Activated T-helper 1 cell treated with anti-CD3 and anti-CD28 coated beads, Interleukin-12 subunit alpha, Interleukin-12 subunit beta, Interleukin-2, Interleukin-4 antibody, amounts not matched to agents 30 ng/mL and 10 ng/mL and 1 ng/mL, durations not matched to agents 14 hours and 24 hours and 36 hours (primary cell): ENCODE measurements at regions not wholly inside any gene's neighbourhood (a gene's known extent, or its start where the extent isn't known, plus 50 kb on each side); places are given as distances from the start of the nearest gene placed in this dataset.

Experiments
- DNase-seq: peaks from one replicate; pipeline ENCODE4 v3.0.0; 2021; ENCODE audit warnings: low spot score
- H3K27ac Mint-ChIP-seq: one replicate; pipeline ENCODE4 v1.8.0; 2021; ENCODE audit warnings: mild to moderate bottlenecking, mixed read lengths
- H3K27me3 Mint-ChIP-seq: one replicate; pipeline ENCODE4 v1.8.0; 2022; ENCODE audit warnings: mild to moderate bottlenecking, moderate library complexity, mixed read lengths; ENCODE audit not compliant: insufficient read depth
- H3K36me3 Mint-ChIP-seq: one replicate; pipeline ENCODE4 v1.8.0; 2021; ENCODE audit warnings: low read depth, mixed read lengths
- H3K4me1 Mint-ChIP-seq: one replicate; pipeline ENCODE4 v1.8.0; 2021; ENCODE audit warnings: low read depth, mixed read lengths
- H3K4me3 Mint-ChIP-seq: one replicate; pipeline ENCODE4 v1.8.0; 2021; ENCODE audit warnings: mild to moderate bottlenecking, moderate library complexity, mixed read lengths
- H3K9me3 Mint-ChIP-seq: one replicate; pipeline ENCODE4 v1.8.0; 2021; ENCODE audit warnings: mixed read lengths
- intact Hi-C: fragments of 100-400 bp; cut with micrococcal nuclease; formaldehyde crosslinking; loops from one replicate; pipeline ENCODE4 v1.15.1; 2024

DNA sequence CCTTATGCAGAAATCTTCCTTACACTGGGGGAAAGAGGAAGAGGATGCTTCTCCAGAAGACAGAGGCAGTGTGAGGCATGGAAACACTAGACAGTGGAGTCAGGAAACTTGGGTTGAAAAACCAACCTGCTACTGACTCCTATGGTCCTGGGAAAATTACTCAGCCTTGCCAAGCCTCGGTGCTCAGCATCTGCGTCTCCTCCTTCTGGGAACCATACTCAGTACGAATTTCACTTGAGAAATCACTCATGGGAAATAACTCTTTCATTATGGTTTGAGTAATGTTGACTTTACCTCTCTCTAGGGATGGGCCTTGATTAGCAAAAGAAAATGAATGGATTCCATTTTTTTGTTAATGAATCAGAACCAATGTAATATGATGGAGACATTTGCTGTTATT is 96.5 kb downstream of the KCNE4 start:
- no peaks in the 10 kb centered on the region for H3K4me1 Mint-ChIP-seq
- H3K27me3 Mint-ChIP-seq: no peaks in the 10 kb centered on the region
- no peak for DNase-seq
- intact Hi-C loops: no loop called here
- H3K36me3 Mint-ChIP-seq: no peaks in the 10 kb centered on the region
- no peaks in the 10 kb centered on the region for H3K9me3 Mint-ChIP-seq
- H3K4me3 Mint-ChIP-seq: no peak overlapping the region
- no peak overlapping the region for H3K27ac Mint-ChIP-seq

DNA sequence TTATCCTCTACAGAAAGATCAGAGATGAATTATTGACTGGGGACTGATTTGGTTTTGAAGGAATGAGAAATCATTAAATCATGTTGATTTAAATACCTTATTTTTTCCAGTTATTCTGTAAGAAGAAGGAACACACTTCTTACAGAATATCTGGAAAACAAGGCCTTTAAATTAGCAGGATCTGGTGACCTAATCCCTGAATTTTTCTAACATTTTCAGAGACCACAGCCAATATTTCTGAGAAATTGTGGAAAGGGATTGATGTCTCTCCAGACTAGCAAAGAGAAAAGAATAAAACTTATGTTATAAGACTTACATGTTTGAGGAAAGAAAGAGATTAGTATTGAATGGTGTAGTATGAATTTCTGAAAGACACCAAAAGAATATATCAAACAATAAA is 104.0 kb downstream of the KCNE4 start:
- Mint-ChIP-seq H3K27me3 (no peaks in the 10 kb centered on the region), H3K36me3 (no peaks in the 10 kb centered on the region)

DNA sequence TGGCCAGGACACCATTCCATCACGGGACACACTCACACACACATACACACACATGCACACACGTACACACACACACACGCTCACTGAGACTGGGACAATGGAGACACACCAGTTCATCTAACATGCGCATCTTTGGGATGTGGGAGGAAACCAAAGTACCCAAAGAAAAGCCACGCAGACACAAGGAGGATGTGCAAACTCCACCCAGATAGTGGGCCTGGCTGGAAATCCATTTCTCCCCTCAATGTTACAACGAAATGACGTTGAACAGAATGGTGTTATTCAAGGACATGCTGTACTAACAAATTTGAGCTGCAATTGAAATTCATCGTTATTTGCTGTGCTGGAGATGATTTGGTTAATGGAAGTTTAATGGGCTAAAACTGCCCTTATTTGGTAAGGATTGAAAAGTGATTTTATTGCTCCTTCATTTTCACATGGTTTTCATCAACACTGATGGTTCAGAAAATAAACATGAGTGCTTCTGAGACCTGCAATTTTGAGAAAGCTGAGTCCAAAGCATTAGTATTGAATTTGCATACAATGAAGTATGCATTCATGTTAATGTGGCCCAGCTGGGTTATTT is 110.0 kb downstream of the KCNE4 start:
- Mint-ChIP-seq H3K27ac (no peak overlapping the region), H3K36me3 (no peaks in the 10 kb centered on the region), H3K4me1 (no peaks in the 10 kb centered on the region), H3K4me3 (no peak overlapping the region), H3K27me3 (no peaks in the 10 kb centered on the region), H3K9me3 (no peaks in the 10 kb centered on the region)
- intact Hi-C loops: no loop called here
- no peak for DNase-seq

More for the DNA sequence above, 104.0 kb downstream of the KCNE4 start:
- Mint-ChIP-seq H3K4me3 (no peak overlapping the region), H3K4me1 (no peaks in the 10 kb centered on the region), H3K9me3 (no peaks in the 10 kb centered on the region), H3K27ac (no peak overlapping the region)
- no peak for DNase-seq
- intact Hi-C loops: no loop called here

DNA sequence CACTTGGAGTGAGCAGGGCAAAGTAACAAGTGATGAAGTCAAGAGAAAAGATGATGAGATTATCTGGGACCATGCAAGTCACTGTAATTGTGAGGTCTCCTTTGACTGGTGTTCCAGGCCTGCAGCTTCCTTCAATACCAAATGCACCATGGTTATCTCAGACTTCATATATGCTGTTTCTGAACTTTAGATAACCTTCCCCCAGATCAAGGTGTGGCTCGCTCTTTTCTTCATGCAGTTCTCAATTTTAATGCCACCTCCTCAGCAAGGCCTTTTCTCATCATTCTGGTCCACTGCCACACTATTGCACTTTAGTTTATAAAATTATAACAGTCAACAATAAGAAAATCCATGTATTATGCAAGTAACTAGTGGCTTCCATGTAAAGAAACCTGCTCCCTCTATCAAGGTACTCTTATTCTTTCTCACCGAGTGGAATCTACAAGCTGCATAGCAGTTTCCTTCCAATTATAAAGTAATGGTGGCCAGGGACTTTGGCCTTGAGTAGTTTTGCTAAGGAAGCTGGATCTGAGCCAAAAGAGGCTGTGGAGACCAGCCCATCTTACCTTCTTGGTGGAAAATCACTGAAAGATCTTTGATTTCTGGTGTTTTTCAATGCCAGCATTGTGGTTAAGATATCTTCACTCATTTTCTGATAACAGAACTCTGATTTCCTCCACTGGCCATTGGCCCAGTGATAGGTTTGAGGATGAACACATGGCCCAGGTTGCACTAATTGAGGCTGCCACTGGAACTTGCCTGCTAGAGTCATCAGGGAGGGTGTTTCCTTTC is 113.6 kb downstream of the KCNE4 start:
- Mint-ChIP-seq H3K9me3 (no peaks in the 10 kb centered on the region), H3K4me3 (no peak overlapping the region), H3K27ac (no peak overlapping the region), H3K27me3 (no peaks in the 10 kb centered on the region), H3K4me1 (no peaks in the 10 kb centered on the region), H3K36me3 (no peaks in the 10 kb centered on the region)
- intact Hi-C loops: no loop called here
- no peak for DNase-seq

DNA sequence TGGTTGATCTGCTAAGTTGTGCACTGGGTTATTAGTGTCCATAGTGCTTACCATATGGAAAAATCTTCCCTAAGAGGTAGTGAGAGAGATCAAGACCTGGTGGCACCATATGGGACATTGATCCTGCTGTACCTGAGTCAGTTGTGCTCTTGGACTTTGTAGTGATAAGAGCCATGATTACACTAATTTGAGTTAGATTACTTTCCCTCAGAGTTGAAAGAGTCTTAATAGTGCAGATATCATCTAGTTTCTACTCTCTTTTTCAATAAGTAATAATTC is 114.2 kb downstream of the KCNE4 start:
- no peak for DNase-seq
- H3K36me3 Mint-ChIP-seq: no peaks in the 10 kb centered on the region
- H3K9me3 Mint-ChIP-seq: no peaks in the 10 kb centered on the region

DNA sequence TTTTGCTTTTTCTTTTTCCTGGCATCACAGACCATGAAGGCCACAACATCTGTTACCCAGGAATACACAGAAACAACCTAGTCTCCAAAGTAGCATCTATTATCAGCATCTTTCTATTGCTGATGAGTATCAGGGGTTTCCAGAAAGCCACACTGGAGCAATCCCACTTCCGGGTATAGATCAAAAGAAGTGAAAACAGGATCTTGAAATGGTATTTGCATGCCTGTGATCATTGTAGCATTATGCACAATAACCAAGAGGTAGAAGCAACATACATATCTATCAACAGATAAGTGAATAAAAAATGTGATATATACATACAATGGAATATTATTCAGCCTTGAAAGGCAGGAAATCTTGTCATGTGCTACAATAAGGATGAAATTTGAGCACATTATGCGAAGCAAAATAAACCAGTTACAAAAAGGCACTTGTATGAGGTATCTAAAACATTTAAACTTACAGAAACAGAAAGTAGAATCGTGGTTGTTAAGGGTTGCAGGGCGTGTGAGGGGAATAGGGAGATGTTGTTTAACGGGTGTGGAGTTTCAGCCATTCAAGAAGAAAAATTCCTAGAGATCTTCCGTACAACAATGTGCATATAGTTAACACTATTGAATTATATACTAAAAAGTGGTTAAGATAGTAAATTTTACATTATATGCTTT is 115.1 kb downstream of the KCNE4 start:
- intact Hi-C loops: no loop called here
- no peaks in the 10 kb centered on the region for H3K27me3 Mint-ChIP-seq
- no peak overlapping the region for H3K4me3 Mint-ChIP-seq
- no peaks in the 10 kb centered on the region for H3K36me3 Mint-ChIP-seq
- H3K27ac Mint-ChIP-seq: no peak overlapping the region
- DNase-seq: no peak
- no peaks in the 10 kb centered on the region for H3K4me1 Mint-ChIP-seq
- H3K9me3 Mint-ChIP-seq: no peaks in the 10 kb centered on the region

More for the DNA sequence above, 114.2 kb downstream of the KCNE4 start:
- H3K4me3 Mint-ChIP-seq: no peak overlapping the region
- no peak overlapping the region for H3K27ac Mint-ChIP-seq
- intact Hi-C loops: no loop called here
- no peaks in the 10 kb centered on the region for H3K27me3 Mint-ChIP-seq
- no peaks in the 10 kb centered on the region for H3K4me1 Mint-ChIP-seq

DNA sequence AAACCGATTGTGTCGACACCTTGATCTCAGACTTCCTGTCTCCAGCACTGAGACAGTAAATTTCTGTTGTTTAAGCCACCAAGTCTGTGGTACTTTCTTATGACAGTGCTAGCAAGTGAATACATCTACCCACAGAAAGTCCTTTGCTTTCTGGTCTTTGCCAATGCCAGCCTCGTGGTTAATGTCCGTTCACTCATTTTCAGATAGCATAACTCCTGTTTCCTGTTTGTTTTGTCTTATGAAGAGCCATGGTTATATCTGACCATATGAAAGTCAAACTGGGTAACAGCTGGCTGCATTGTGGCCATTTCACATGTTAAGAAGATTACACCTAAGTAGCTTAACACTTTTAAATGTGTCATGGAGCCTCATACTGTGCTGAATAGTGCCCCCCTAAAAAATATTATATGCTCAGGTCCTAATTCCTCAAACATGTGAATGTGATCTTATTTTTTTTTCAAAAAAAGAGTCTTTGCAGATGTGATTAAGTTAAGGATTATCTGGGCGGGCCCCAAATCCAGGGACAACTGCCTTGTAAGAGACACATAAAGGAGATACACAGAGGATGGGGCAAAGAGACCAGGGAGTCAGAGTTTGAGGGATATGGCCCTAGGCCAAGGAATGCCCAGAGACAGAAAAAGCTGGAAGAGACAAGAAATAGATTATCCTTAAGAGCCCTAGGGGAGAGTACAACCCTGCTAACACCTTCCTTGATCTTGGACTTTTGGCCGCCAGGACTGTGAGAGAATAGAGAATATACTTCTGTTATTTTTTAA is 118.0 kb downstream of the KCNE4 start:
- intact Hi-C loops: no loop called here
- H3K27ac Mint-ChIP-seq: no peak overlapping the region
- no peaks in the 10 kb centered on the region for H3K27me3 Mint-ChIP-seq

DNA sequence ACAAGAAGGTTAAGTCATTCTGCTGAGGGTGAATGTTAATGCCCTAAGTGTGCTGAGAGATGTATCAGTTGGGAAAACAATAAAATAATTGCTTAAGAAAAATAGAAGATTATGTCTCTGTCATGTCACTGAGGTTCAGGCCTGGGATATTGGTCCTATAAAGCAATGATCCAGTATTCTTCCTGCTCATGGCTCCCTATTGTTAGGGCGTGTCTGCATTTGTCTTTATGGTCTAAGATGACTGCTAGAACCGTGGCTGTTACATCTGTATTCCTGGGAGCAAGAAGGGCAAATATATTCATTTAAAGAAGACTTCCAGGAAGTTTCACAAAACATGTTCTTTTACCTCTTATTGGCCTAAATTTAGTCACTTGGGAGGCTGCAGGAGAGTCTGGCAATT is 125.0 kb downstream of the KCNE4 start:
- Mint-ChIP-seq H3K9me3 (no peaks in the 10 kb centered on the region), H3K27me3 (no peaks in the 10 kb centered on the region), H3K27ac (no peak overlapping the region), H3K4me1 (no peaks in the 10 kb centered on the region), H3K36me3 (no peaks in the 10 kb centered on the region), H3K4me3 (no peak overlapping the region)
- intact Hi-C loops: no loop called here
- DNase-seq: no peak

More for the DNA sequence above, 118.0 kb downstream of the KCNE4 start:
- H3K36me3 Mint-ChIP-seq: no peaks in the 10 kb centered on the region
- DNase-seq: no peak
- H3K4me3 Mint-ChIP-seq: no peak overlapping the region
- no peaks in the 10 kb centered on the region for H3K4me1 Mint-ChIP-seq
- H3K9me3 Mint-ChIP-seq: no peaks in the 10 kb centered on the region

DNA sequence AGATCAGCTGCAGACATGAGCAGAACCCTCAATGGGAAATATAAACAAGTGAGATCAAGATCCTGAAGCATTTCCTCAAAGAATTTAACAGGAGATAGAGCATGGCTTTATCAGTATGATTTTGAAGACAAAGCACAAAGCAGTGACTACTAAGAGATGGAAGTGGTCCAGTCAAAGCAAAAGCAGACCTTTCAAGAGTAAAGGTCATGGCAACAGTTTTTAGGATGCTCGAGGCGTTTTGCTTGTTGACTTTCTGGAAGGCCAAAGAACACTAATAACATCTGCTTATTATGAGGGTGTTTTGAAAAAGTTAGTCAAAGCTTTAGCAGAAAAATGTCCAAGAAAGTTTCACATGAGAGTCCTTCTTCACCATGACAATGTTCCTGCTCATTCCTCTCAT is 128.5 kb downstream of the KCNE4 start:
- Mint-ChIP-seq H3K4me3 (no peak overlapping the region), H3K27me3 (no peaks in the 10 kb centered on the region), H3K9me3 (no peaks in the 10 kb centered on the region), H3K4me1 (no peaks in the 10 kb centered on the region), H3K36me3 (no peaks in the 10 kb centered on the region), H3K27ac (no peak overlapping the region)
- DNase-seq: no peak
- intact Hi-C loops: no loop called here

DNA sequence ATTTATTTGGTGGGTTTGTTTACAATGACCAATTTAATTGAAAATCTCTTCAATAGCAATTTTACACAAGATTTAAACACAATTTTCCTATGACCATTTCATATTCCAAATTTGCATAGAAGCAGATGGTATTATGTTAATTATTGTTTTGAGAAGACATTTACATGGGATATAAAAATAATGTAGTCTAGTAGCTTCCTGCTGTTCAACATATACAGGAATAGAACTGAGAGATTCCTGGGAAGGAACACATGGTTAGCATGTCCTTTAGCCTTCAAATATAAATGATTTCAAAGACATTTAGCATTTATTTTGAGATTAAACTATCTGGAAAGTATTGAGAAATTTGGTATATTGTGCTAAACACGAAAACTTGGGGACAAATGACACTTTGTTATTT is 129.6 kb downstream of the KCNE4 start:
- Mint-ChIP-seq H3K36me3 (no peaks in the 10 kb centered on the region), H3K4me1 (no peaks in the 10 kb centered on the region), H3K4me3 (no peak overlapping the region), H3K27me3 (no peaks in the 10 kb centered on the region), H3K27ac (no peak overlapping the region), H3K9me3 (no peaks in the 10 kb centered on the region)
- no peak for DNase-seq
- intact Hi-C loops: no loop called here

DNA sequence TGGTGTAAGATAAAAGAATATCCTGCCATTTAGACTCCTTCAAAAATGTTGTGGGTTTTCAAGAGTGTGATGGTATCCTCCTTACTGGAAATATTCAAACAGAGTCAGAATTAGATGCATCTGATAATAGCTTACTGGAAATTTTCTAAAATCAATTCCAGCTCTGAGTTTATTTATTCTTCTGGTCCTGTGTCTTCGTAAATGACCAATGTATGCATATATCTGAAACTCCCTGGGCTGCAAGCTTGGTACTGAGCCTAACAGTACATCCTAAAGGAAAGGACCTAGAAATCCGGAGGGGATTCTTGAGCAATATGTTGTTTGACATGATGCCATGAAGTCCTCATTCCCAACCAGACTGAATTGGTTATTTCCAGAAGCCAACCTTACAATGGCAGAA is 130.4 kb downstream of the KCNE4 start:
- DNase-seq: no peak
- Mint-ChIP-seq H3K36me3 (no peaks in the 10 kb centered on the region), H3K27ac (no peak overlapping the region), H3K4me3 (no peak overlapping the region), H3K9me3 (no peaks in the 10 kb centered on the region), H3K4me1 (no peaks in the 10 kb centered on the region), H3K27me3 (no peaks in the 10 kb centered on the region)
- intact Hi-C loops: no loop called here

DNA sequence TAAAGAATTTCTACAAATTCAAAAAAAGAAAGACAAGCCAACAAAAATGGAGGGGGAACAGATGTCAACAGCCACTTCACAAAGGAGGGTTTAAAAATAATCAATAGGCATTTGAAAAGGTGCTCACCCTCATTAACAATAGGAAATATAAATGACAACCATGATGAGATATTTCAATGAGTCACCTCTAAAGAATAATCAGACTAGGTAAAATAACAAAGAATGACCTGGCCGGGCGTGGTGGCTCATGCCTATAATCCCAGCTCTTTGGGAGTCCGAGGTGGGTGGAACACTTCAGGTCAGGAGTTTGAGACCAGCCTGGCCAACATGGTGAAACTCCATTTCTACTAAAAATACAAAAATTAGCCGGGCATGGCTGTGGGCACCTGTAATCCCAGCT is 133.6 kb downstream of the KCNE4 start:
- H3K27me3 Mint-ChIP-seq: no peaks in the 10 kb centered on the region
- H3K4me3 Mint-ChIP-seq: no peak overlapping the region
- intact Hi-C loops: no loop called here

DNA sequence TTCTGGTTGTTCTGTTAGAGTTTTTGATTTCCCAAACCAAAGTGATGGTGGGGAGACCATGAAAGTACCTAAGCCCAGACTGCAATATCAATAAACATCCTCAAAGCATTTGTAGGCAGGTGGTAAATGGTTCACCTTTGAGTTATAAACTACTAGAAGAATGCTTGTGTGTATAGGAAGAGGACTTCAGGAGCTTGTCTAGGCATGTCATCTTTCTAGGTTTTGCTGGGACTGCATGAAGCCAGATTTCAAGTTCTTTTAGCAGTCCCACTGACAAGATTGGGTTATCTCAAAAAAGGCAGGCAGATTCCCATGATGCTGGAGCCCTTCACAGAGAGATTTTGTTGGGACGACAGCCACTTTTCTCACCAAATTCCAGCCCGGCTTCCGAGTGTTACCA is 135.3 kb downstream of the KCNE4 start:
- intact Hi-C loops: no loop called here
- H3K9me3 Mint-ChIP-seq: no peaks in the 10 kb centered on the region
- no peak overlapping the region for H3K4me3 Mint-ChIP-seq
- no peaks in the 10 kb centered on the region for H3K27me3 Mint-ChIP-seq
- no peak for DNase-seq
- no peaks in the 10 kb centered on the region for H3K4me1 Mint-ChIP-seq
- H3K36me3 Mint-ChIP-seq: no peaks in the 10 kb centered on the region
- no peak overlapping the region for H3K27ac Mint-ChIP-seq

More for the DNA sequence above, 133.6 kb downstream of the KCNE4 start:
- no peaks in the 10 kb centered on the region for H3K9me3 Mint-ChIP-seq
- DNase-seq: no peak
- H3K27ac Mint-ChIP-seq: no peak overlapping the region
- H3K4me1 Mint-ChIP-seq: no peaks in the 10 kb centered on the region
- no peaks in the 10 kb centered on the region for H3K36me3 Mint-ChIP-seq
